Upper lobe of left lung (tissue), 6 donors: ENCODE measurements at regions not wholly inside any gene's neighbourhood (a gene's known extent, or its start where the extent isn't known, plus 50 kb on each side); places are given as distances from the start of the nearest gene placed in this dataset.

Experiments
- ATAC-seq, 2 donors: fragments of 200-7000 bp; cut with Tn5 transposase; one replicate each; pipeline ENCODE4 v1.9.1; 2022; ENCODE audit warnings: mild to moderate bottlenecking in 2 of 2, moderate library complexity in 2 of 2; ENCODE audit not compliant: low FRiP score in 2 of 2
- DNase-seq, 2 donors: peaks; one replicate each; pipeline ENCODE4 v3.0.0-alpha.2; 2019 to 2020
- H3K27ac ChIP-seq, 4 donors: fragments of 200-600 bp; sonication (generic); one replicate each; pipeline ENCODE4 v1.5.1; 2016 to 2019
- H3K27me3 ChIP-seq, 4 donors: fragments of 200-600 bp; sonication (generic); one replicate each; pipeline ENCODE4 v1.5.1; 2017 to 2019
- H3K36me3 ChIP-seq, 4 donors: fragments of 200-600 bp; sonication (generic); one replicate each; pipeline ENCODE4 v1.5.1; 2016 to 2019
- H3K4me1 ChIP-seq, 4 donors: fragments of 200-600 bp; sonication (generic); one replicate each; pipeline ENCODE4 v1.5.1; 2018 to 2019
- H3K4me3 ChIP-seq, 4 donors: fragments of 200-600 bp; sonication (generic); one replicate each; pipeline ENCODE4 v1.5.1; 2017 to 2019; ENCODE audit warnings: mild to moderate bottlenecking in 2 of 4, moderate library complexity in 1 of 4
- H3K9me3 ChIP-seq, 4 donors: fragments of 200-600 bp; sonication (generic); one replicate each; pipeline ENCODE4 v1.5.1; 2018 to 2019
- CTCF ChIP-seq, 6 experiments: fragments of 450-650 bp in 4 of 6; fragments of 200-600 bp in 2 of 6; sonication (generic) in 2 of 6; IDR thresholded peaks; one replicate each; pipeline ENCODE4 v1.5.1; 2016 to 2019; ENCODE audit warnings: antibody characterized with exemption in 6 of 6
- EP300 ChIP-seq, 4 donors: sonication (generic); formaldehyde crosslinking; IDR thresholded peaks; one replicate each; pipeline ENCODE4 v1.5.1; 2017; ENCODE audit warnings: antibody characterized with exemption in 4 of 4, control low read depth in 2 of 4
- POLR2A ChIP-seq, 4 donors: fragments of 450-650 bp; IDR thresholded peaks; one replicate each; pipeline ENCODE4 v1.5.1; 2016 to 2017; ENCODE audit warnings: antibody characterized with exemption in 4 of 4, mild to moderate bottlenecking in 2 of 4
- POLR2AphosphoS5 ChIP-seq, 2 donors: sonication (generic); formaldehyde crosslinking; IDR thresholded peaks; one replicate each; pipeline ENCODE4 v1.5.1; 2017; ENCODE audit warnings: antibody characterized with exemption in 2 of 2
- WGBS, 2 donors: methylation state at CpG; one replicate each; pipeline ENCODE4 v1.1.5; 2017 to 2018; 5-methylcytosine and 5-hydroxymethylcytosine counted together
- donor health status: DM: no; HTN: no; CAD: no; lungs with moderate emphysema.
- donor health status: DM: no; HTN: yes; CAD: no; lungs with severe emphysema.

- H3K27me3 ChIP-seq: no peaks in the 10 kb centered on the region
- H3K27ac ChIP-seq: no peak overlapping the region
- H3K4me1 ChIP-seq: no peaks in the 10 kb centered on the region
- H3K36me3 ChIP-seq: peaks cover 0 to 7% (median 2%) of the 10 kb centered on the region in 4 donors
- no peaks in the 10 kb centered on the region for H3K9me3 ChIP-seq
- DNase-seq: no peak
- TF ChIP-seq POLR2AphosphoS5 (IDR thresholded peaks at IDR 0.05): no peak
- no peak for TF ChIP-seq EP300 (IDR thresholded peaks at IDR 0.05)
- TF ChIP-seq CTCF (IDR thresholded peaks at IDR 0.05): no peak
- no peak for TF ChIP-seq POLR2A (IDR thresholded peaks at IDR 0.05)
- 77 to 88% methylated on average over 4 of the region's 4 CpGs for WGBS, 2 donors
- no peak for ATAC-seq
- H3K4me3 ChIP-seq: no peak overlapping the region
Measured at GRCh38 chr3:124438813-124439212, 291.4 kb upstream of the UMPS start.

GRCh38 chr3:124439603-124440002, 290.6 kb upstream of the UMPS start:
- TF ChIP-seq CTCF (IDR thresholded peaks at IDR 0.05) (no peak), EP300 (IDR thresholded peaks at IDR 0.05) (no peak), POLR2AphosphoS5 (IDR thresholded peaks at IDR 0.05) (no peak), POLR2A (IDR thresholded peaks at IDR 0.05) (no peak)
- DNase-seq (no peak), ATAC-seq (no peak)
- Histone ChIP-seq H3K9me3 (no peaks in the 10 kb centered on the region), H3K4me1 (no peaks in the 10 kb centered on the region), H3K27me3 (no peaks in the 10 kb centered on the region), H3K4me3 (no peak overlapping the region), H3K27ac (no peak overlapping the region), H3K36me3 (peaks cover 0 to 7% (median 0%) of the 10 kb centered on the region in 4 donors)
- 58 to 79% methylated on average over 1 of the region's 1 CpG for WGBS, 2 donors

- H3K27me3 ChIP-seq: no peaks in the 10 kb centered on the region
- H3K9me3 ChIP-seq: no peaks in the 10 kb centered on the region
- DNase-seq (peak in 1 of 2 donors; percentile 33), ATAC-seq (no peak)
- peaks cover 0 to 7% (median 0%) of the 10 kb centered on the region in 4 donors for H3K36me3 ChIP-seq
- no peaks in the 10 kb centered on the region for H3K4me1 ChIP-seq
- H3K4me3 ChIP-seq: no peak overlapping the region
- WGBS, 2 donors: 90 to 96% methylated on average over 9 of the region's 9 CpGs
- no peak for TF ChIP-seq POLR2AphosphoS5 (IDR thresholded peaks at IDR 0.05)
- H3K27ac ChIP-seq: no peak overlapping the region
Measured at GRCh38 chr3:124441766-124442165, 288.5 kb upstream of the UMPS start.

- DNase-seq (no peak), ATAC-seq (no peak)
- TF ChIP-seq CTCF (IDR thresholded peaks at IDR 0.05): no peak
- TF ChIP-seq POLR2AphosphoS5 (IDR thresholded peaks at IDR 0.05): no peak
- no peak for TF ChIP-seq EP300 (IDR thresholded peaks at IDR 0.05)
- TF ChIP-seq POLR2A (IDR thresholded peaks at IDR 0.05): no peak
- Histone ChIP-seq H3K4me1 (no peaks in the 10 kb centered on the region), H3K27me3 (no peaks in the 10 kb centered on the region), H3K9me3 (no peaks in the 10 kb centered on the region), H3K4me3 (no peak overlapping the region), H3K36me3 (peaks cover 0 to 7% (median 0%) of the 10 kb centered on the region in 4 donors), H3K27ac (no peak overlapping the region)
- 82 to 97% methylated on average over 2 of the region's 2 CpGs for WGBS, 2 donors
Measured at GRCh38 chr3:124442463-124442862, 287.8 kb upstream of the UMPS start.

GRCh38 chr3:124443446-124443845, 286.8 kb upstream of the UMPS start:
- Histone ChIP-seq H3K4me1 (no peaks in the 10 kb centered on the region), H3K9me3 (no peaks in the 10 kb centered on the region), H3K27ac (no peak overlapping the region), H3K27me3 (no peaks in the 10 kb centered on the region), H3K4me3 (no peak overlapping the region), H3K36me3 (peaks cover 0 to 7% (median 0%) of the 10 kb centered on the region in 4 donors)
- no peak for TF ChIP-seq CTCF (IDR thresholded peaks at IDR 0.05)
- TF ChIP-seq POLR2AphosphoS5 (IDR thresholded peaks at IDR 0.05): no peak
- TF ChIP-seq EP300 (IDR thresholded peaks at IDR 0.05): no peak
- no peak for TF ChIP-seq POLR2A (IDR thresholded peaks at IDR 0.05)
- WGBS, 2 donors: 100% methylated on average over 1 of the region's 1 CpG
- ATAC-seq (no peak), DNase-seq (no peak)
